Mesendoderm (in vitro differentiated cells): ENCODE measurements at regions not wholly inside any gene's neighbourhood (a gene's known extent, or its start where the extent isn't known, plus 50 kb on each side); places are given as distances from the start of the nearest gene placed in this dataset.

Experiments
- DNase-seq: peaks from one replicate; pipeline ENCODE4 v3.0.0; 2013
- H2AK5ac ChIP-seq: 2 replicates; pipeline ENCODE4 v1.6.1; 2013; ENCODE audit warnings: low read length, inconsistent platforms
- H2BK120ac ChIP-seq: 2 replicates; pipeline ENCODE4 v1.6.1; 2013; ENCODE audit warnings: low read depth, mild to moderate bottlenecking, low read length, moderate library complexity, mixed read lengths
- H2BK15ac ChIP-seq: replicated peaks from 2 replicates; pipeline ENCODE4 v1.6.1; 2013; ENCODE audit warnings: low read depth, mild to moderate bottlenecking, moderate library complexity
- H2BK5ac ChIP-seq: 2 replicates; pipeline ENCODE4 v1.6.1; 2013; ENCODE audit warnings: low read length, inconsistent platforms
- H3K18ac ChIP-seq: 2 replicates; pipeline ENCODE4 v1.6.1; 2013; ENCODE audit warnings: mild to moderate bottlenecking, low read length, mixed read lengths
- H3K23ac ChIP-seq: one replicate; pipeline ENCODE4 v1.6.1; 2013; ENCODE audit warnings: low read length
- H3K27ac ChIP-seq: 2 replicates; pipeline ENCODE4 v1.5.1; 2013; ENCODE audit warnings: low read depth, mild to moderate bottlenecking, inconsistent platforms, low read length, moderate library complexity
- H3K27me3 ChIP-seq: 2 replicates; pipeline ENCODE4 v1.6.1; 2013; ENCODE audit warnings: low read length, control low read depth, mild to moderate bottlenecking, inconsistent platforms; ENCODE audit not compliant: insufficient read depth, poor library complexity
- H3K36me3 ChIP-seq: 2 replicates; pipeline ENCODE4 v1.6.1; 2013; ENCODE audit warnings: low read length, inconsistent platforms; ENCODE audit not compliant: control insufficient read depth, insufficient read depth
- H3K4ac ChIP-seq: one replicate; pipeline ENCODE4 v1.6.1; 2013; ENCODE audit warnings: low read depth, mild to moderate bottlenecking, low read length, moderate library complexity
- H3K4me1 ChIP-seq: 2 replicates; pipeline ENCODE4 v1.6.1; 2013; ENCODE audit warnings: low read depth, low read length, inconsistent platforms; ENCODE audit not compliant: control insufficient read depth
- H3K4me2 ChIP-seq: 2 replicates; pipeline ENCODE4 v1.6.1; 2013; ENCODE audit warnings: low read length
- H3K4me3 ChIP-seq: 2 replicates; pipeline ENCODE4 v1.5.1; 2013; ENCODE audit warnings: mild to moderate bottlenecking, low read length
- H3K56ac ChIP-seq: one replicate; pipeline ENCODE4 v1.6.1; 2013; ENCODE audit warnings: low read length
- H3K79me1 ChIP-seq: 2 replicates; pipeline ENCODE4 v1.6.1; 2013; ENCODE audit warnings: low read length, inconsistent platforms
- H3K79me2 ChIP-seq: 2 replicates; pipeline ENCODE4 v1.6.1; 2013; ENCODE audit warnings: mild to moderate bottlenecking, low read length; ENCODE audit not compliant: control insufficient read depth, insufficient read depth
- H3K9ac ChIP-seq: 2 replicates; pipeline ENCODE4 v1.6.1; 2013; ENCODE audit warnings: low read length, inconsistent platforms
- H4K5ac ChIP-seq: one replicate; pipeline ENCODE4 v1.6.1; 2013; ENCODE audit warnings: low read length
- H4K8ac ChIP-seq: one replicate; pipeline ENCODE4 v1.6.1; 2013; ENCODE audit warnings: low read depth, mild to moderate bottlenecking, control low read depth, low read length, moderate library complexity
- WGBS: extraction: QIAGEN DNeasy Blood & Tissue Kit; methylation state at CpG from one replicate; pipeline ENCODE4 v1.1.7; 2013; ENCODE audit warnings: low lambda C conversion rate, missing lambda C conversion rate; ENCODE audit not compliant: insufficient coverage; ENCODE audit errors: extremely low coverage; 5-methylcytosine and 5-hydroxymethylcytosine counted together

DNA sequence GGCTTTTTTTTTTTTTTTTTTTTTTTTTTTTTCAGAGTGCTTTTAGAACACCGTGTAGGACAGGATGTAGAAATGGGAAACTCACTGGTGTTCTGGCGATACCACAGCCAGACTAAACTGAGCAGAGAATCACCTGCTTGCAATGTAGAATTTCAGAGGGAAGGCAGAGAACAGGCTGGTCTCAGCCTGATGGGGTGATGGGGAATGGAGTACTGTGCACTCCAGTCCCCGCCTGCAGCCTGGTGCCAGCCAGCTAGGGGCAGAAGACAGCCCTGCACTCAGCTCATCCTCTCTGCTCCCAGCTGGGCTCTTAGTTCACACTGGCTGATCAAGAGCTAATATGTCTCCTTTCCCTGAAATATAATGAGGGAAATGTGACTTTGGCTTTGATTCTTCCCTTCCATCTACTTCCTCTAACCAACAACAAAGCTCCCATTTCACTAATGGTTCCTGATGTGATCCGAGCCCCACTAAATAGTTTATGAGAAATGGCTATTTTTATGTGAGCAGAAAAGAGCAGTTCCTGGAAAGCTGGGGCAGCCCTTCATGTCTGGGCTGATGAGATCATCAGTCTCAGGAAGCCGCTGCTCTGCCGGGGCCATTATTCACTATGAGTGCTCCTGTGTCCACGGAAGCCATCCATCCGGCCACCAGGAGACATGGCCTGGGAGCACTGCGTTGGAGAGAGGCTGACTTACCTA is 209.7 kb downstream of the GADD45G start:
- H3K79me2 ChIP-seq: no peaks in the 10 kb centered on the region
- no peak for DNase-seq

DNA sequence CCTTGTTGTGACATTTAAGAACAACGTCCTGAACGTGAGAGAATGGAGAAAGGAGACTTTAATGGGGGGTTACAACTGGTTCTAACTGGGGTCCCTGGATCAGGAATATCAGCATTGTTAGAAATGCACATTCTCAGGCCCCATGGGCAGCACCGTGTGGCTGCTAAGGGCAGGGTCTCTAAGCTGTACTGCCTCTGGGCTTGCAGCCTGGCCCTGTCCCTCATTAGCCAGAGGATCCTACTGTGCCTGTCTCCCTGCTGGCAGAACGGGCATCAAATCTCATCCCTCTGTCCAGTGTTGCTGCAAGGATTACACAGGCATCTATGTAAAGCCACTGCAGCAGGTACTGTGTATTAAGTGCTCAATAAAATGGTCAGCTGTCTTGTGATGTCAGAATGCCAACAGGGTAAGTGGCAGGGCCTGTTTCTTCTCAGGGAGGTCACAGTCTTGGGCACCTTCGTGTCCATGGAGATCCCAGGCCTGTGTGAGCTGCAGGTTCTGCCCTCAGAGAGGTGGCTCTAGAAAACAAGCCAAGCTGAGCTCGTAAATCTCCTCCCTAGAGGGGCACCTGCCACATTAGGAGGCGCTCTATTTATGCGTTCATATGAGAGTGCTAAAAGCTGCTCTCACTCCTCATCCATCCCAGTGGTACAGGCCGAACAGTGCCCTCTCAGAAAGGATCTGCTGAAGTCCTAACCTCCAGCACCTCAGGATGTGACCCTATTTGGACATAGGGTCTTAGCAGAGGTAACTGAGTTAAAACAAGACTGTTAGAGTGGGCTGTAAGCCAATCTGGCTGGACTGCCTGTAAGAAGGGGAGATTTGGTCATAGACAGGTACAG is 210.5 kb downstream of the GADD45G start:
- no peak overlapping the region for H2AK5ac ChIP-seq

More for the DNA sequence above, 209.7 kb downstream of the GADD45G start:
- Histone ChIP-seq H3K36me3 (no peaks in the 10 kb centered on the region), H3K4me1 (peaks cover 3% of the 10 kb centered on the region), H4K5ac (no peak overlapping the region), H2BK5ac (no peak overlapping the region), H3K4me3 (no peak overlapping the region), H3K27ac (no peak overlapping the region), H2AK5ac (no peak overlapping the region), H2BK15ac (no peak overlapping the region), H3K56ac (no peak overlapping the region), H4K8ac (no peak overlapping the region), H3K27me3 (no peaks in the 10 kb centered on the region), H3K23ac (no peak overlapping the region), H3K4ac (no peak overlapping the region), H3K79me1 (no peaks in the 10 kb centered on the region), H3K4me2 (no peak overlapping the region), H3K9ac (no peak overlapping the region), H2BK120ac (no peak overlapping the region), H3K18ac (no peak overlapping the region)
- no CpG with 5 or more reads among the region's 9 CpGs for WGBS

DNA sequence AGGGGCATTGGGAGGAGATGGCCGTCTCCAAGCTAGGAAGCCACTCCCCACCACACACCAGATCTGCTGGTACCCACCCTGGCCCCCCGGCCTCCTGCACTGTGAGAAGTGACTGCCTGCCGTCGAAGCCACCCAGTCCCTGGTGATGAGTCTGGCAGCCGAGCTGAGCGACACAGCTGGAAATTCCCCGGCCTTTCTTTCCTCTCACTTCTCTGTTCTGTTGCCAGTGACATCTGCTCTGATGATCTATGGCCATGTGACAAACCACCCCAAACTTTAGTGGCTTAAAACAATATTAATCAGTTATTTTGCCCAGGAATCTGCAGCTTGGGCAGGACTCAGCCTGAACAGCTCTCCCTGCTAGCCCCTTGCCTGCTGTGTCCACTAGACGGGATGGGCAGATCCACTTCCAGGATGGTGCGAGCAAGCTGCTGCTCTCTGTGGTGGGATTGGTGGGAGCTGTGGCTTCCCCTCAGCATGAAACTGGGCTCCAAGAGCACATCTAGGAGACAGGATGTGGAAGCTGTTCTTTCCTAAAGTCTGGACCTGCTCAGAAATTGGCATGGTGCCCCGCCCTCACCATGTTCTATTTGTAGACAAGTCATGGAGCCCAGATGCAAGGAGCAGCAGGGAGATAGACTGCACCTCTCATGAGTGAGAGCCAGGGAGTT is 211.2 kb downstream of the GADD45G start:
- H2AK5ac ChIP-seq: no peak overlapping the region
- H2BK120ac ChIP-seq: no peak overlapping the region
- H3K4ac ChIP-seq: no peak overlapping the region
- no peak overlapping the region for H3K27ac ChIP-seq
- no peak overlapping the region for H3K9ac ChIP-seq
- no peak overlapping the region for H3K18ac ChIP-seq
- H3K56ac ChIP-seq: no peak overlapping the region
- no peaks in the 10 kb centered on the region for H3K36me3 ChIP-seq
- H3K4me1 ChIP-seq: no peaks in the 10 kb centered on the region
- H3K4me2 ChIP-seq: no peak overlapping the region
- H4K5ac ChIP-seq: no peak overlapping the region
- WGBS: no CpG with 5 or more reads among the region's 10 CpGs
- H3K23ac ChIP-seq: no peak overlapping the region
- H2BK15ac ChIP-seq: no peak overlapping the region
- no peak overlapping the region for H2BK5ac ChIP-seq
- H4K8ac ChIP-seq: no peak overlapping the region
- H3K79me2 ChIP-seq: no peaks in the 10 kb centered on the region
- H3K4me3 ChIP-seq: no peak overlapping the region
- no peak for DNase-seq
- no peaks in the 10 kb centered on the region for H3K27me3 ChIP-seq
- H3K79me1 ChIP-seq: no peaks in the 10 kb centered on the region

More for the DNA sequence above, 210.5 kb downstream of the GADD45G start:
- WGBS: no CpG with 5 or more reads among the region's 9 CpGs
- Histone ChIP-seq H3K4ac (no peak overlapping the region), H3K36me3 (no peaks in the 10 kb centered on the region), H4K8ac (no peak overlapping the region), H3K27me3 (no peaks in the 10 kb centered on the region), H3K23ac (no peak overlapping the region), H4K5ac (no peak overlapping the region), H2BK15ac (no peak overlapping the region), H3K4me3 (no peak overlapping the region), H3K56ac (no peak overlapping the region), H3K79me2 (no peaks in the 10 kb centered on the region), H3K4me1 (no peaks in the 10 kb centered on the region), H3K27ac (no peak overlapping the region), H2BK120ac (no peak overlapping the region), H3K18ac (no peak overlapping the region), H2BK5ac (no peak overlapping the region), H3K4me2 (no peak overlapping the region), H3K9ac (no peak overlapping the region), H3K79me1 (no peaks in the 10 kb centered on the region)
- DNase-seq: no peak

DNA sequence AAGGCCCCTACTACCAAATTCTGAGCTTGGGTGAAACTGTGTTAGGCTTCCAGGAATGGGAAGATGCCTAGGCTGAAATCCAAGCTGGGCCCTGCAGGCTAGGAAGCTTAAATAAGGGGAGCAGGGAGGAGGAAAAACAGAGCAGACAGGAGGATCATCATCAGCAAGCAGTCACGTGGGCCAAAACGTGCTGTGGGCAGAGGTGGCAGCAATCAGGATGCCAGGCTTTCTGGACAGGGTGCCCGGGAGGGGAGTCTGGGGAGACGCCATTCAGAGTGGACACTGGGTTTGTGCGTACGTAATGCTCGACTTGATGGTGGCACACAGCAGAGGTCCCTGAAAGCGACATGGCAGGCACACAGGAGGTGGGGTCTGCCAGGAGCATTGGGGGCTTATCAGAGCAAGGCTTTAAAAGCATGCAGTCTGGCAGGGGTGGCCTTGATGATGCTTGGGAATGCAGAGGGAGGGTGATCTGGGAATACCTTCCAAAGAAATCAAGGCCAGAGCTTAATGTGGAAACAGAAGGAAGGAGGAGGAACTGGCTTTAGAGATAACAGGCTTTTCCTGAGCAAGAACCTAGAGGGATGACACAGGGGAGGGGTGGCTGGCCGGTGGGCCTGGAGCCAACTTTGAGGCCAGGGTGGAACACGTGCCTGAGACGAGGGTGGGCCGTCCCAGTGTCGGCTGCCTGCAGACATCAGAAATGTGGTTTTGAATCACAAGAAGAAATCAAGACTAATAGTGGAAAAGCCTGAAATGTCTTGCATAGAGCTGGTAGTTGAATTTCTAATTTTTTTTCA is 212.5 kb downstream of the GADD45G start:
- no peak overlapping the region for H2BK5ac ChIP-seq
- WGBS: no CpG with 5 or more reads among the region's 13 CpGs

DNA sequence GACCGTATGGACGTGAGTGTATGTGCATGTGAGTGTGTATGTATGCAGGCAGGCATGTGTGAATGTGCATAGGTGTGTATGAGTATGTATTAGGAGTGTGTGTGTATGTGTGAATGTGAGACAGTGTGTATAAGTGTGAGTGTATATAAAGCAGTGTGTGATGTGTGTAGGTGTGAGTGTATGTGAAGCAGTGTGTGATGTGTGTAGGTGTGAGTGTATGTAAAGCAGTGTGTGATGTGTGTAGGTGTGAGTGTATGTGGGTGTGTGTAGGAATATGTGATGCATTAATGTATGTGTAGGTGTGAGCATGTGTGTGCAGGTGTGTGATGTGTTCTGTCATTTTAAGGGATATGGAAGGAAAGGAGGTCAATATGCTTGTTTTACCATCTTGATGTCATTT is 215.5 kb downstream of the GADD45G start:
- no peak for DNase-seq
- H3K56ac ChIP-seq: no peak overlapping the region
- H3K23ac ChIP-seq: no peak overlapping the region
- no peaks in the 10 kb centered on the region for H3K36me3 ChIP-seq
- no peak overlapping the region for H2BK15ac ChIP-seq
- H4K5ac ChIP-seq: no peak overlapping the region
- H3K9ac ChIP-seq: no peak overlapping the region
- H3K4me1 ChIP-seq: no peaks in the 10 kb centered on the region
- H2BK120ac ChIP-seq: no peak overlapping the region
- no peak overlapping the region for H2AK5ac ChIP-seq
- H3K27me3 ChIP-seq: no peaks in the 10 kb centered on the region
- no peak overlapping the region for H2BK5ac ChIP-seq
- no CpG with 5 or more reads among the region's 2 CpGs for WGBS
- no peak overlapping the region for H3K4ac ChIP-seq
- H3K79me1 ChIP-seq: no peaks in the 10 kb centered on the region
- H4K8ac ChIP-seq: no peak overlapping the region
- no peak overlapping the region for H3K27ac ChIP-seq
- no peaks in the 10 kb centered on the region for H3K79me2 ChIP-seq
- no peak overlapping the region for H3K4me2 ChIP-seq
- no peak overlapping the region for H3K18ac ChIP-seq
- no peak overlapping the region for H3K4me3 ChIP-seq

More for the DNA sequence above, 212.5 kb downstream of the GADD45G start:
- no peak overlapping the region for H4K8ac ChIP-seq
- H3K36me3 ChIP-seq: no peaks in the 10 kb centered on the region
- H3K27ac ChIP-seq: no peak overlapping the region
- DNase-seq: peak; percentile 59
- H3K56ac ChIP-seq: no peak overlapping the region
- H3K79me2 ChIP-seq: no peaks in the 10 kb centered on the region
- no peak overlapping the region for H4K5ac ChIP-seq
- H2BK120ac ChIP-seq: no peak overlapping the region
- H3K4me1 ChIP-seq: no peaks in the 10 kb centered on the region
- no peak overlapping the region for H3K4me2 ChIP-seq
- H2BK15ac ChIP-seq: no peak overlapping the region
- no peak overlapping the region for H3K4me3 ChIP-seq
- no peak overlapping the region for H3K18ac ChIP-seq
- H3K4ac ChIP-seq: no peak overlapping the region
- no peak overlapping the region for H3K23ac ChIP-seq
- H3K79me1 ChIP-seq: no peaks in the 10 kb centered on the region
- no peaks in the 10 kb centered on the region for H3K27me3 ChIP-seq
- H2AK5ac ChIP-seq: no peak overlapping the region
- no peak overlapping the region for H3K9ac ChIP-seq
